Mesendoderm (in vitro differentiated cells): ENCODE measurements at regions not wholly inside any gene's neighbourhood (a gene's known extent, or its start where the extent isn't known, plus 50 kb on each side); places are given as distances from the start of the nearest gene placed in this dataset.

Experiments used
- DNase-seq: peaks from one replicate; pipeline ENCODE4 v3.0.0; 2013
- H2AK5ac ChIP-seq: 2 replicates; pipeline ENCODE4 v1.6.1; 2013; ENCODE audit warnings: low read length, inconsistent platforms
- H2BK120ac ChIP-seq: 2 replicates; pipeline ENCODE4 v1.6.1; 2013; ENCODE audit warnings: low read depth, mild to moderate bottlenecking, low read length, moderate library complexity, mixed read lengths
- H2BK15ac ChIP-seq: replicated peaks from 2 replicates; pipeline ENCODE4 v1.6.1; 2013; ENCODE audit warnings: low read depth, mild to moderate bottlenecking, moderate library complexity
- H2BK5ac ChIP-seq: 2 replicates; pipeline ENCODE4 v1.6.1; 2013; ENCODE audit warnings: low read length, inconsistent platforms
- H3K18ac ChIP-seq: 2 replicates; pipeline ENCODE4 v1.6.1; 2013; ENCODE audit warnings: mild to moderate bottlenecking, low read length, mixed read lengths
- H3K23ac ChIP-seq: one replicate; pipeline ENCODE4 v1.6.1; 2013; ENCODE audit warnings: low read length
- H3K27ac ChIP-seq: 2 replicates; pipeline ENCODE4 v1.5.1; 2013; ENCODE audit warnings: low read depth, mild to moderate bottlenecking, inconsistent platforms, low read length, moderate library complexity
- H3K27me3 ChIP-seq: 2 replicates; pipeline ENCODE4 v1.6.1; 2013; ENCODE audit warnings: low read length, control low read depth, mild to moderate bottlenecking, inconsistent platforms; ENCODE audit not compliant: insufficient read depth, poor library complexity
- H3K36me3 ChIP-seq: 2 replicates; pipeline ENCODE4 v1.6.1; 2013; ENCODE audit warnings: low read length, inconsistent platforms; ENCODE audit not compliant: control insufficient read depth, insufficient read depth
- H3K4ac ChIP-seq: one replicate; pipeline ENCODE4 v1.6.1; 2013; ENCODE audit warnings: low read depth, mild to moderate bottlenecking, low read length, moderate library complexity
- H3K4me1 ChIP-seq: 2 replicates; pipeline ENCODE4 v1.6.1; 2013; ENCODE audit warnings: low read depth, low read length, inconsistent platforms; ENCODE audit not compliant: control insufficient read depth
- H3K4me2 ChIP-seq: 2 replicates; pipeline ENCODE4 v1.6.1; 2013; ENCODE audit warnings: low read length
- H3K4me3 ChIP-seq: 2 replicates; pipeline ENCODE4 v1.5.1; 2013; ENCODE audit warnings: mild to moderate bottlenecking, low read length
- H3K56ac ChIP-seq: one replicate; pipeline ENCODE4 v1.6.1; 2013; ENCODE audit warnings: low read length
- H3K79me1 ChIP-seq: 2 replicates; pipeline ENCODE4 v1.6.1; 2013; ENCODE audit warnings: low read length, inconsistent platforms
- H3K79me2 ChIP-seq: 2 replicates; pipeline ENCODE4 v1.6.1; 2013; ENCODE audit warnings: mild to moderate bottlenecking, low read length; ENCODE audit not compliant: control insufficient read depth, insufficient read depth
- H3K9ac ChIP-seq: 2 replicates; pipeline ENCODE4 v1.6.1; 2013; ENCODE audit warnings: low read length, inconsistent platforms
- H4K5ac ChIP-seq: one replicate; pipeline ENCODE4 v1.6.1; 2013; ENCODE audit warnings: low read length
- H4K8ac ChIP-seq: one replicate; pipeline ENCODE4 v1.6.1; 2013; ENCODE audit warnings: low read depth, mild to moderate bottlenecking, control low read depth, low read length, moderate library complexity
- WGBS: extraction: QIAGEN DNeasy Blood & Tissue Kit; methylation state at CpG from one replicate; pipeline ENCODE4 v1.1.7; 2013; ENCODE audit warnings: low lambda C conversion rate, missing lambda C conversion rate; ENCODE audit not compliant: insufficient coverage; ENCODE audit errors: extremely low coverage; 5-methylcytosine and 5-hydroxymethylcytosine counted together

- WGBS, result no CpG with 5 or more reads among the region's 2 CpGs
Measured at GRCh38 chr5:2553611-2554010, 197.9 kb downstream of the IRX2 start.

DNA sequence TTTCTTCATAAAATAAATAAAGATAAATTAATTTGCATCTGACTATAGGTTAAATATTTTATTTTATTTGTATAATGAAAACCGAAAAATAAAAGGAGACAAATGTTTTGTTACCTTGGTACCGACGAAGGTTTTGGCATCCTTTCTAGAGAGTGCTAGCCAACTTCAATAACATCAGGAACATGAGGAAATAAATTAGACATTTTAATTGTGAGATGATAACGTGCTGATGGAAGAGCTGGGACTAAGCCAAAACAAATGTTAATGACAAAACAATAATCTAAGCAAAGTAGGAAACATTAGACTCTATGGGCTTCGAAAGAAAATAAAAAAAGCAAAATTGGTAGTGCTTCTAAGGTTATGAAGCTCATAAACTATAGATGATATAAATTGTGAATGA lies 201.0 kb downstream of the IRX2 start:
- DNase-seq, result no peak
- Histone ChIP-seq H3K9ac (no peak overlapping the region), H3K4me1 (no peaks in the 10 kb centered on the region), H3K18ac (no peak overlapping the region), H3K56ac (no peak overlapping the region), H2BK15ac (no peak overlapping the region), H3K79me1 (no peaks in the 10 kb centered on the region), H2BK5ac (no peak overlapping the region), H2BK120ac (no peak overlapping the region), H3K4me3 (no peak overlapping the region), H4K8ac (no peak overlapping the region), H3K23ac (no peak overlapping the region), H3K36me3 (no peaks in the 10 kb centered on the region), H3K79me2 (no peaks in the 10 kb centered on the region), H4K5ac (no peak overlapping the region), H3K27me3 (no peaks in the 10 kb centered on the region), H3K4ac (no peak overlapping the region), H2AK5ac (no peak overlapping the region), H3K4me2 (no peak overlapping the region), H3K27ac (no peak overlapping the region)
- 100% methylated on average over 3 of the region's 5 CpGs for WGBS

More at GRCh38 chr5:2553611-2554010, 197.9 kb downstream of the IRX2 start:
- Histone ChIP-seq H3K27me3 (no peaks in the 10 kb centered on the region), H3K4me3 (no peak overlapping the region), H3K56ac (no peak overlapping the region), H3K23ac (no peak overlapping the region), H3K4me2 (no peak overlapping the region), H4K8ac (no peak overlapping the region), H3K9ac (no peak overlapping the region), H3K79me2 (no peaks in the 10 kb centered on the region), H3K4ac (no peak overlapping the region), H3K79me1 (no peaks in the 10 kb centered on the region), H2BK5ac (no peak overlapping the region), H2BK120ac (no peak overlapping the region), H3K4me1 (no peaks in the 10 kb centered on the region), H3K27ac (no peak overlapping the region), H2BK15ac (no peak overlapping the region), H2AK5ac (no peak overlapping the region), H3K18ac (no peak overlapping the region), H3K36me3 (no peaks in the 10 kb centered on the region), H4K5ac (no peak overlapping the region)
- DNase-seq, result no peak

GRCh38 chr5:2549900-2550299 lies 201.6 kb downstream of the IRX2 start:
- no peak overlapping the region for H3K27ac ChIP-seq
- H3K36me3 ChIP-seq, result no peaks in the 10 kb centered on the region
- no peak overlapping the region for H3K4ac ChIP-seq
- no CpG with 5 or more reads among the region's 7 CpGs for WGBS
- H3K27me3 ChIP-seq, result no peaks in the 10 kb centered on the region
- no peak overlapping the region for H3K56ac ChIP-seq
- H4K8ac ChIP-seq, result no peak overlapping the region
- no peak overlapping the region for H3K9ac ChIP-seq
- no peaks in the 10 kb centered on the region for H3K79me2 ChIP-seq
- H3K4me1 ChIP-seq, result no peaks in the 10 kb centered on the region
- H3K4me2 ChIP-seq, result no peak overlapping the region
- no peaks in the 10 kb centered on the region for H3K79me1 ChIP-seq
- no peak overlapping the region for H2BK5ac ChIP-seq
- no peak overlapping the region for H3K4me3 ChIP-seq
- no peak overlapping the region for H2BK120ac ChIP-seq
- no peak overlapping the region for H4K5ac ChIP-seq
- no peak overlapping the region for H3K18ac ChIP-seq
- DNase-seq, result no peak
- H2BK15ac ChIP-seq, result no peak overlapping the region
- no peak overlapping the region for H2AK5ac ChIP-seq
- H3K23ac ChIP-seq, result no peak overlapping the region

DNA sequence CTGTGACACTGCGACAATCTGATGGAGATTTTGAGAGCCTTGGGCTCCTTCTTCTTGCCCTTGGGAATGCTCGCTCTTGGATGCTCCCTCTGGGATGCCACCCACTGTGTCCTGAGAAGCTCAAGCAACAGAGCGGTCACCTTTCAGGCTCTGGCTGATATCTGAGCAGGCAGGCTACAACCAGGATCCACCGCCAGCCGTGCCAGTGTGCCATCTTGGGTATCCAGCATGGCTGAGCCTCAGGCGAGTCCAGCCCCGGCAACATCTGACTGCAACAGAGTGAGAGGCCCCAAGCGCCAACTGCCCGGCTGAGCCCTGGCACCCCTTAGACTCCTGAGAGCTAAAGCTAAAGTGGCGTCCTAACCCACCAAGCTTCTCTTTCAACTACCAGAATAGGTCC lies 202.1 kb downstream of the IRX2 start:
- H3K23ac ChIP-seq, result no peak overlapping the region
- no peak overlapping the region for H2BK120ac ChIP-seq
- H3K18ac ChIP-seq, result no peak overlapping the region
- H2AK5ac ChIP-seq, result no peak overlapping the region
- H3K27ac ChIP-seq, result no peak overlapping the region
- H4K5ac ChIP-seq, result no peak overlapping the region
- H3K4me1 ChIP-seq, result no peaks in the 10 kb centered on the region
- H3K4me2 ChIP-seq, result no peak overlapping the region
- no peak for DNase-seq
- H4K8ac ChIP-seq, result no peak overlapping the region
- no peak overlapping the region for H3K4me3 ChIP-seq
- H2BK5ac ChIP-seq, result no peak overlapping the region
- no peaks in the 10 kb centered on the region for H3K79me1 ChIP-seq
- H3K79me2 ChIP-seq, result no peaks in the 10 kb centered on the region
- H3K4ac ChIP-seq, result no peak overlapping the region
- no peak overlapping the region for H3K9ac ChIP-seq
- no peaks in the 10 kb centered on the region for H3K36me3 ChIP-seq
- H3K56ac ChIP-seq, result no peak overlapping the region
- no CpG with 5 or more reads among the region's 10 CpGs for WGBS
- no peak overlapping the region for H2BK15ac ChIP-seq
- no peaks in the 10 kb centered on the region for H3K27me3 ChIP-seq

- H2BK15ac ChIP-seq, result no peak overlapping the region
Measured at GRCh38 chr5:2546938-2547337, 204.5 kb downstream of the IRX2 start.

DNA sequence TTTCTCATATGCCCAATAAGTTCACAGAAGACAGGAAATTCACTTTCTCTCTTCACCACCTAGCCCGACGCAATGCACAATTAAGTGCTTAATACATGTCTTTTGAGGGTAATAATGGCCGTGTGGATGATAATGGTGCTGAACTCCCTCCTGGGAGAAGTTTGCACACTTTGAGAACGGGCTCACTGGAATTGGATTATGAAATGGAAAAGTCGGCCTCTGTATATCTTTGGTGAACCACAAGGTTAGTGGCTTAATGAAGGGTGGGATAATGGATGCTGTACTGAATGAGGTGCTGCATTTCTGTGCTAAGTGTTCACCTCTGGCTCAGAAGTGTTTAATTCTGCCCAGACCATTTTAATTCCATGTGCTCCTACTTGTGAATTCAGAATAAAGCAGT lies 207.5 kb downstream of the IRX2 start:
- Histone ChIP-seq H2BK5ac (no peak overlapping the region), H3K79me1 (no peaks in the 10 kb centered on the region), H3K4ac (no peak overlapping the region), H2AK5ac (no peak overlapping the region), H2BK120ac (no peak overlapping the region), H3K56ac (no peak overlapping the region), H3K36me3 (no peaks in the 10 kb centered on the region), H3K79me2 (no peaks in the 10 kb centered on the region), H2BK15ac (no peak overlapping the region), H3K18ac (no peak overlapping the region), H3K9ac (no peak overlapping the region), H3K4me3 (no peak overlapping the region), H3K4me1 (no peaks in the 10 kb centered on the region), H3K27me3 (no peaks in the 10 kb centered on the region), H3K27ac (no peak overlapping the region), H3K4me2 (no peak overlapping the region), H4K5ac (no peak overlapping the region), H3K23ac (no peak overlapping the region), H4K8ac (no peak overlapping the region)
- DNase-seq, result no peak
- no CpG with 5 or more reads among the region's 5 CpGs for WGBS

More at GRCh38 chr5:2546938-2547337, 204.5 kb downstream of the IRX2 start:
- no CpG with 5 or more reads among the region's 14 CpGs for WGBS
- no peak for DNase-seq
- H3K79me1 ChIP-seq, result no peaks in the 10 kb centered on the region
- no peaks in the 10 kb centered on the region for H3K36me3 ChIP-seq
- H3K56ac ChIP-seq, result no peak overlapping the region
- no peak overlapping the region for H3K23ac ChIP-seq
- H4K5ac ChIP-seq, result no peak overlapping the region
- no peak overlapping the region for H2AK5ac ChIP-seq
- no peaks in the 10 kb centered on the region for H3K4me1 ChIP-seq
- H3K27me3 ChIP-seq, result no peaks in the 10 kb centered on the region
- H2BK120ac ChIP-seq, result no peak overlapping the region
- no peak overlapping the region for H3K4ac ChIP-seq
- no peak overlapping the region for H3K4me3 ChIP-seq
- H3K9ac ChIP-seq, result no peak overlapping the region
- H2BK5ac ChIP-seq, result no peak overlapping the region
- H3K79me2 ChIP-seq, result no peaks in the 10 kb centered on the region
- no peak overlapping the region for H4K8ac ChIP-seq
- no peak overlapping the region for H3K27ac ChIP-seq
- H3K18ac ChIP-seq, result no peak overlapping the region
- H3K4me2 ChIP-seq, result no peak overlapping the region
